Epidermal melanocyte (primary cell): ENCODE measurements at regions not wholly inside any gene's neighbourhood (a gene's known extent, or its start where the extent isn't known, plus 50 kb on each side); places are given as distances from the start of the nearest gene placed in this dataset.
"Not testable (repeated sequence)": the region's sequence is repeated elsewhere in the genome, so short reads cannot be mapped to it uniquely, and the experiment has no call there.

Experiments used
- DNase-seq: peaks from one replicate; pipeline ENCODE4 v3.0.0; 2011; ENCODE audit warnings: low spot score; ENCODE audit not compliant: insufficient read length

DNA sequence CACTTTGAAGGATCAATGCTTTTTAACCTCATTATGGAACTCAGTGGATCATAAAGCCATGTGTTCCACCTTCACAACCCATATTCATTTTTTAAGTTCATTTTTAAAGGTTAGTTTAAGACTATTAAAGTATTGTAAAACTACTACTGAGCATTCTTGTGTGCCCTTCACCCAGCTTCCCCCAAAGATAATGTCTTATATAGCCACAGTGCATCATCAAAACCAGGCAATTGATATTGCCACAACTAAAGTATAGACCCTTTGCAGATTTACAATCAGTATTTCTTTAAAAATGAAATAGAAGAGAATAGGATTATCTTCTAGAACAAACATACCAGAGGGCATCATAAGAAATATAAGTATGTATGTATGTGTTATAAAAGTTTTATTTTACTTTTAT, 597.1 kb downstream of the CCSER2 start:
- DNase-seq = no peak

DNA sequence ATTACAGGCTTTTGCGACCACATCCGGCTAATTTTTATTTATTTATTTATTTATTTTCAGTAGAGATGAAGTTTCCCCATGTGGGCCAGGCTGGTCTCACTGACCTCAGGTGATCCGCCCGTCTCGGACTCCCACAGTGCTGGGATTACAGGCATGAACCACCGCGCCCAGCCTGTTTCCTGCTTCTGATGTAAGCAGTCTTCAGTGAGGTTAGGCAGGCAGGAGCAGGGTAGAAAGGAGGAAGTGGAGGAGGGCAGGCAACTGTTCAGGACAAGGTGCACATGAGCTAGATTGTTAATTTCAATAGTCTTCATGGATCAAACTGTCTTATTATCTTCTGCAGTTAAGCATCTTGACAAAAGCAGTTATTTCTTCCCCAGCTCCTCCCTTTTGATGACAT, 605.0 kb downstream of the CCSER2 start:
- no peak for DNase-seq

DNA sequence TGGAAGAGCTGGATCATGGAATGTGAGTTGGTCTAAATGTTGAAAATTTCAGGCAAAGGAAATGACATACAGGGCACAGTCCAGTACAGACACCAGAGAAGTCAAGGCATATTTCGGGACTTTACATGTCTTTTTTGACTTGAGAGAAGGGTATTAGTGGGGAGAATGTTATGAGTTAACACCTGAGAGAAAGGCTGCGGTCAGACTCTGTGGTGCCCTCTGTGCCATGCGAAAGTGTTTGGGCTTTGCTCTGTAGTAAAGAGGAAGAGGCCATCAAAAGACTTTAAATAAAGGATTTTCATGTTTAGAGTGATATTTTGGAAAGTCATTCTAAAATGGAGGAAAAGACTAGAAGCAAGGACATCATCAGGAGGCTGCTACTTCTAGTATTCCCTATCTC, 607.4 kb downstream of the CCSER2 start:
- DNase-seq = no peak

DNA sequence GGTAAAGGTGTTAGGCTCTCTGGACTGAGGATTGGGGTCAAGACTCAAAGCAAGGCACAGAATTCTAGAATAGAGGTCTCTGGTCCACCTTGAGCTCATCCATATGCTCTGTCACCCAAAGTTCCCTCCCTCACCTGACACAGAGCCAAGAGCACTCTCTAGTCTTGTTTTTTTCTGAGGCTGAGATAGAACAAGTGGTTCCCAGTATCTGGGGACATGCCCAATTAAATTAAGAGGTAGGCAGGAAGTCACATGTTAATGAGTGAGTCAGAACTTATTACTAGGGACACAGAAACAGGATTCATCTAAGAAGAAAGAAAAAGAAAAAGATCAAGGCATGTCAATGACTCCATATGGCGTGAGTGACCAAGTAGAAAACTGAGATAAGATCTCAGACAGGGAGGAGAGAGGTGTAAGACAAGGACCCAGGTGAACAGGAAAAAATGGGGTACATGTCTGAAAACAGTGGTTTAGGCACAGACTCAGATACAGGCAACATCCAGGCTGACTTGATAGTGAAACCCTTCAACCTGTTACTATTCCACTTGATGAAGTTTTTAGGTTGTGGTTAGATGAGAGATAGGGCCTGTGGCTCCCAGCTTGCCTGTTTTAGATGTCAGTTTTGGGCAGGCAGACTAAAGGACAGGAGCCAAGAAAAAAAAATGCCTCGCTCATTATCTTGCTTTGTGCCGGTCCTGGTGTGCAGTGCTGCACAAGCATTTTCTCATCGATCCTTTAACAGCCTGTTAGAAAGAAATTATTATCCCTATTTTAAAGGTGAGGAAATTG, 609.9 kb downstream of the CCSER2 start:
- DNase-seq = no peak

DNA sequence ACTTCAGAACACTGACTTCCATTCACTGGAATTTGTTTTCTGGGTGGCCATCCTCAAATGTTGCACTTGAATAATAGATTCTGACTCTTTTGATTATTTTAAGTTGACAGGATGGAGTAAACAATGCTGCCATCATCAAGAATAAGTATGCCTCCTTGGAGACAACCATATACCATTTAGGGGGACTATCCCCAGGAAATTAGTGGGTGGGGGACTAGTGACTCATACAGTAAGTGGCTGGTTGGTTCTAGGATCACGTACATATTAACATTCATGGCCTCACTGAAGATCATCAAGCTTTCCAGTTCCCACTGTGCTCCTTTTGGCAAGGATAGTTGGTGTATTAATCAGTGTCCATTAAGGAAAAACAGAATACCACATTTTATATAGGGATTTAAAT, 615.2 kb downstream of the CCSER2 start:
- DNase-seq = no peak

DNA sequence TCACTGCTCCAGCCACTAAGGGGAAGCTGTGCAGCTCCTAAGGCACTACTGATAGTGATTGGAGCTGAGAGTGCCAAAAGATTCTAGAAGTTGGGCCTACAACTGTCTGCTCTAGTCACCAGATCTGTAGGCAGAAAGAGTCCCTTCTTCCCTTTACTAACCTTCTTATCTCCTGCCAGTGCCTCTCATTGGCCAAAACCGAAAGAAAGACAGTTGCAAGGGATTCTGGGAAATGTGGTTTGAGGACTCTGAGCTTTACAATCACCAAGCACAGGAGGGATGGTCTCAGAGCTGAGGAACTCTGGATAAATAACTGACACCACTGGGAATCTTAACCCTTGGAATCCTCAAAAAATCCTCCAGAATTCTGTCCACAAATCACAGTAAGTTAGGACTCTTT, 615.8 kb downstream of the CCSER2 start:
- no peak for DNase-seq

DNA sequence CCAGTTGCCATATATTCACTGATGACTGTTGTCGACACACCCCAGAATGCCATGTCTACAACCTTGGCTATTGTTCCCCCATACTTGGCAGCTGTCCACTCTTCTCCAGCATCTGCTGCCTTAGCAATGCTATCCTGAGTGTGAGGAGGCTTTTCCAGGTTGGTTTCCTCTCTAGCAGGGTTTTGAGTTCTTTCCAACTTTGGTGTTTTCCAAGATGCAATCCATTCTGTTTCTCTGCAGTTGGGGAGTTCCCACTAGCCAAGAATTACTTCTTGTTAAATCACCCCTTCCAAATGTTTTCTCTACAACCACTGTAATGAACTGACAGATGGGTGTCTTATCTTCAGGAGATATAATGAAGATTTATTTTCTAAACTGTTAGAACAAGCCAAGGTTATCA, 617.4 kb downstream of the CCSER2 start:
- DNase-seq = no peak

DNA sequence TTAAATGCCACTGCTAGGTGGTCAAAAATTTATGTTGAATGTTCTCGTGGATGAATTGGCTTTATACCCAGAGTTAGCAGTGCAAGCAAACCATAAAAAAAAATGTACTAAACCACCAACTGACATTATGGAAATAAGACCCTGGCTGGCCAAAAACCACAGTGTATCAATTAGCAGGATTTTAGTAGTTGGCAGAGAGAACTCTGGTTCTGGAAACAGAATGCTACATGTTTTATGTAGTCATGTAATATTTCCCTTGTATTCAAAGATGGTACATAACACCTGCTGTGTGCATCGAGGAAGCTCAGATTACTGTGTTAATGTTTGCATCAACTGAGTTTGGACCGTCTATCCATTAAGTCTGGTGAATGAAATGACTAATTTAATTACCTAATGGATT, 618.5 kb downstream of the CCSER2 start:
- DNase-seq = no peak

DNA sequence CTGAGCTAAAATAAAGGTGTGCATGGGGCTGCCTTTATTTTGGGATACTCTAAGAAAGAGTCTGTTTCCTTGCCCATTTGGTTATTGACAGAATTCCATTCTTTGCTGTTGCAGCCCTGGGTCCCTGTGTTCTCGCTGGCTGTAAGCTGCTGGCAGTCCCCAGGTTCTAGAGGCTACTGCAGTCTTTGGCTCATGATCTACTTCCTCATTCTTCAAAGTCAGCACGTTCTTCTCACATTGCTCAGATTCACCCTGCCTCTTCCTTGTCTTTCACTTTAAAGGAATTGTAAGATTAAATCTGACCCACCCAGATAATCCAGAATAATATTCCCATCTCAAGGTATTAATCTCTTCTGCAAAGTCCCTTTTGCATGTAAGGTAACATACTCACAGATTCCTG, 620.3 kb downstream of the CCSER2 start:
- no peak for DNase-seq

DNA sequence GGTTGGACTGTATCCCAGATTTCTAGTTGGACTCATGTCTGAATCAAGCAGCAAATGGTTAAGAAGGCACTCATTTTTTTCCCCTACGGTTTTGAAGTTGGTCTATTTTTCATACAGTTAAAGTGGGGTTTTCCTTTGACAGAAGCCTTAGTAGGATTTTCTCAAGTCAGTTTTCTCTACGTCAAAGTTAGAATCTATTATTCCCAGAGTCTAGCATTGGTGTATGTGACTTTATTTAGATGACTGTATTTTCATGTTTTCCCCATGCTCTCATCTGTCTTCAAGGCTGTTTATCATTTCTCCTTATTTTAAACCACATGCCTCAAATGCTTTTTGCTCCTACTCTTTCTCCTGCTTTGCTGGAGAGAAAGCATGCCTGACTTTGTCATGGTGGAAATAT, 623.2 kb downstream of the CCSER2 start:
- DNase-seq = no peak

DNA sequence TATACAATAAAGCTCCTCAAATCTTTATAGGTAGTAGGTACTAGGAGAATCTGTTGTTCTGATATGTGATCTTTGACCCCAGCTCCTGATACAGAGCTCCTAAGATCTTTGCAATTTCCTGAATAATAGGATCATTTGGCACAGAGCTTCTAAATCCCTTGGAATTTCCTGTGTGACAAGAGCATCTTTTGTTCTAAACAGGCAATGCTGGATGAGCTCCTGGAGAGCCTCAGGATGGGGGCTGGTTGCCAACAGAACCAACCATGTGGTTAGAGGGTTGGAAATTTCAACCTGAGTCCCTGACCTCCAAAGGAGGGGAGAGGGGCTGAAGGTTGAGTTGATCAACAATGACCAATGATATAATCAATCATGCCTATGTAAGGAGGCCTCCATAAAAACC, 629.0 kb downstream of the CCSER2 start:
- DNase-seq = no peak

DNA sequence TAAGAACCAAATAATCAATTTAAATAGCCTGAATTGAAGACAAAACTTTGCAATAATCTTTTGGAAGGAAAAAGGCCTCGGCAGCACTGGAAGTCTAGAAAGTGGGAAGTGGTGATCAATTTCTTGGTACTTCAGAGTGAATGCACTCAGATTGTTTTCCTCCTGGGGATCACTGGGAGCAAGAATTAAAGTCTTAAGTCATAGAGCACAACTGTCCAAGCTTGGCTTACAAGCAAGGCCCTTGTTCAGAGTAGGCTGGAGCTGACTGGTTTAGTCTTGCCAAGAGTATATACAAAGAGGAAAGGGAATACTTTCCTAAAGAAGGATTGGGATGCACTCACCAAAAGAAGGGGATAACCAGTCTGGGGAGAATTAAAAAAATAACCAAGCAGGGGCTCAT, 637.1 kb downstream of the CCSER2 start:
- DNase-seq = no peak

DNA sequence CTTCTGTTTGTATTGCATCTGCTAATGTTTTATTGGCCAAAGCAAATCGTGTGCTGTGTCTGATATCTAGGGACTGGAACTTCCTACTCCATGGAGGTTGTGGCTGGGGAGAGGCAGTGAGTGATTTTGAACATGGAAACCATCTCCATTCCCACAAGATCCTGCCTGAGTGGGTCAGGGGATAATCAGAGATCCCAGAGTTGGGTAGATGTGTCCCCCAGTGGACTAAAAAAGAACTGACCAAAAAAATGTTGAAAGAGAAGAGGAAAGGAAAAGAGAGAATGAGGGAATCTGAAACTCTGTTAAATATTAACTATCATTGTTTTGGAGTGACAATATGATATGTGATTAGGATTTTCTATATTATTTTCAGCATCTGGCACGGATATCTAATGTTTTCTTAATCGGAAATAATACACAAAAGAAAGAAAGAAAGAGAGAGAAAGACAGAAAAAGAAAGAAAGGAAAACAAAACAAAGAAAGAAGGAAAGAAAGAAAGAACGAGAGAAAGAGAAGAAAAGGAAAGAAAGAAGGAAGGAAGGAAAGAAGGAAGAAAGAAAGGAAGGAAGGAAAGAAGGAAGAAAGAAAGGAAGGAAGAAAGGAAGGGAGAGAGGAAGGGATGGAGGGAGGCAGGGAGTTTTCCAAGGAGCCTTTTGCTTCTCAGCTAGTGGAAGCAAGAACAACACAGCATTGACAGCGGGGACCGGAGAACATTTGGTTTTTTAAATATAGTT, 638.5 kb downstream of the CCSER2 start:
- no peak for DNase-seq

DNA sequence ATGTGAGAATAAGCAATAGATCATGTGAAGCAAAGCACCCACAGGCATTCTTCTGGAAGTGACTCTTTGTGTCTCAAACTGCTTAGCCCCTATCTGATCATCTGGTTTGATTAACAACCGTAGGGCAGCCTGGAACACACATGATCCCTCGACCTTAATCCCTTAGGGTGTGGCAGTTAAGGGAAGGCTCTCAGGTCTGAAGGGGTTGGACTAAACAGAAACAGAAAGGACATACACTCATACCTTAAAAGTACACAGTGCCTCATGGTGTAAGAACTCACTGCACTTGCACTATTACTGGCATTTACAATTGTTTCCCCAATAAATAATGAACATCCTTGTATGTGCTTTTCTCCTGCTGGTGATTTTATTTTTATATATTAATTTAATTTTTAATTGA, 640.9 kb downstream of the CCSER2 start:
- DNase-seq = not testable (repeated sequence)

DNA sequence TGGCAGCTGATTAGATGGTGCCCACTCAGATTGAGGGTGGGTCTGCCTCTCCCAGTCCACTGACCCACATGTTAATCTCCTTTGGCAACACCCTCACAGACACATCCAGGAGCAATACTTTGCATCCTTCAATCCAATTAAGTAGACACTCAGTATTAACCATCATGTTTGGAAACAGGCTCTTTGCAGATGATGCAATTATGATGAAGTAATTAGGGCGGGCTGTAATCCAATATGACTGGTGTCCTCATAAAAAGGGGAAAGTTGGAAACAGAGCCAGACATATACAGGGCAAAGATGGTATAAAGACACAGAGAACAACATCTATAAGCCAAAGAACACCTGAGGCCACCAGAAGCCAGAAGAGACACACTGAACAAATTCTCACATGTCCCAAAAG, 658.6 kb downstream of the CCSER2 start:
- no peak for DNase-seq

DNA sequence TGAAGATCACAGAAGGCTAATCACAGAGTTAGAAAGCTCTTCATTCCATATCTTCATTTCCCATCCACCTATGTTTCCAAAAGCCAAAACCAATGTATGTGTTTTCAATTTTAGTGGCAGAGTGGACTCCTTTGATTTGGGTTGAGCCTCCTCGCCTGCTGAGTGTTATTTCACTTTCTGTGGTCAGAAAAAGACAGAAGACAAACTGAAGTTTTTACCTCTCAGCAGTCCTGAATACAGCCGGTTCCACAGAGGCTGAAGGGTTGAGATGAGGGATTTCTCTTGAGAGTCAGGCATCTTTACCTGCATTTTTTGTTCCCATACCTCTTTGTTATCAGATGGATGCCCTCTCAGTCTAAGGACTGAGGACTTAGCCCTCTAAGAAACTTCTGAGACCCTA, 659.6 kb downstream of the CCSER2 start:
- no peak for DNase-seq

DNA sequence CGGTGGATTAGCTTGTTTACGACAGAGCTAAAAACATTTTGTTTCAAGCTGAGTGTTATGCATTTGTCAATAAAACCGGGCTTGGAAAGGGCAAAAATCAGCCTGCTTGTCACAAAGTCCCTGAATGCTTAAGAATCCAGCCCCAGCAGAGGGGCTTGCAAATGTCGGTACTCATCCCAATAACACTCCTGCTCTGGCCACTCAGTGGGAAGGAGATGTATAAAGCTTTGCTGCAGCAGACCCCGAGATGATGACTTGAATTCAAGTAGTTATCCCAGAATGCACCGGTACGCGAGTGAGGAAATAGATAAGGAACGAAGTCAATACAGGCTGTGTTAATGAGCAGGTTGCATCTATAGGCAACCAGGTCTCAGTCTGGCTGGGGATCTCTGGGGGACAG, 662.3 kb downstream of the CCSER2 start:
- DNase-seq = no peak

DNA sequence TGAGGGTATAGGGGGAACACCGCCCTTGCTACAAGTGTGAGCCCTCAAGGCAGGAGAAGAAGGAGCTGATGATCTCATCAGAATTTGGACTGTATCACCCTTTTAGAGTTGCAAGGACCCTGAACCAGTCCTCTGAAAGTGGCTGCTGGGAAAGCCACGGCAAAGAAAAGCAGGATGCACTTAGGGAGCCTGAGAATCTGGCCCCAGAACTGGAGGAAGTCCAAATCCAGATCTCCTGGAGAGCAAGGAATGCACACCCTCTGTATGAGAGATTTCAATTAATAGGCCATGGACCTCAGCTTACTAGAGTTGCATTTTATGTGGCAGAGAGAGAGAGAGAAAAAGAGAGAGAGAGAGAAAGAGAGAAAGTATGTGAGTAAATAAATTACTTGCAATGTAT, 662.9 kb downstream of the CCSER2 start:
- DNase-seq = no peak

DNA sequence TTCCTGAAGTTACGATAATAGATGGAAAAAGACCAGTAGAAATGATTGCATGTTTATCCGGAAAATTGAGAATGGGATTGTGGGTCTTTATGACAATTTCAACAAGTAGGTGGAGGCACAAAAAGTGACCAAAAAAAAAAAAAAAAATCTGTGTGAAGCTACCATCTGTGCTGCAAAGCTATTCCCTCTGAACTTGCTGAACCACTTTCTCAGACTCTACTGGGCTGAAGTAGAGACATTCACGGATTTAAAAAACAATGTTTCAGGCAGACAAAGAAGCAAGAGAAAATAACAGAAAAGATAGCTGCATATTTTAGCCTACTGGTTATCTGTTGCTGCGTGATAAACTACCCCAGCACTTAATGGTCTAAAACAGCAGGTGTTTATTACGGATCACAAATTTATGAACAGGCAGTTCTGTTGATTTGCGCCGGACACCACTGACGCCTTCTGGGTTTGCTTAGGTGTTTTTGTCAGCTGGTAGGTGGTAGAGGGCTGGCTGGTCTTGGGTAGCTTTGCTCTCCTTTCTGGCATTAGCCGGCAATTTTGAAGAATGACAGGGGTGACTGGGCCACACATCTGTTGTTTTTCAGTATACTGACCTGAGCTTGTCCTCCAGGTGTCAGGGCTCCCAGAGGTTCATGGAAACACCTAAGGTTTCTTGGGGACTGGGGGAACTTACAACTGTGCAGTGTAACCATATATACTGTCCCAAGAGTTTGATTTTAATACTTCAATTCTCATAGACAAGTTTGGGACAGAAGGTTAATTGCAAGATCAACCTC, 665.1 kb downstream of the CCSER2 start:
- no peak for DNase-seq

DNA sequence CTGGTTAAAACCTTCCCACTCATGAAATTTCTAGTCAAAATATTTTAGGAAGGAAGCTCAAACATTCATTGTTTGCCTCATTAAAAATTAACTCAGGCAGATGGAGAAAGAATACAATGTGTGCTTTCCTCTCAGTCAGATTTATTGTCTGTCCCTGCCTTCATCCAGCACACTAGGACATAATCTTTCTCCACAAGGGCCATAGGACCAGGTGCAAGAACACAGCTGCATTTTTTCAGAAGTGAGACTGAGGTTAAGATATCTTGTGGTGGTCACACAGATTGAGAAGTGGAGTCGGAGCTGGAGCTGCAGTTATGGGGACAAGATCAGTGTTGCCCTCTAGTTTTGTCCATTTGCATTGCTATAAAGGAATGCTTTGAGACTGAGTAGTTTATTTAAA, 666.3 kb downstream of the CCSER2 start:
- no peak for DNase-seq

DNA sequence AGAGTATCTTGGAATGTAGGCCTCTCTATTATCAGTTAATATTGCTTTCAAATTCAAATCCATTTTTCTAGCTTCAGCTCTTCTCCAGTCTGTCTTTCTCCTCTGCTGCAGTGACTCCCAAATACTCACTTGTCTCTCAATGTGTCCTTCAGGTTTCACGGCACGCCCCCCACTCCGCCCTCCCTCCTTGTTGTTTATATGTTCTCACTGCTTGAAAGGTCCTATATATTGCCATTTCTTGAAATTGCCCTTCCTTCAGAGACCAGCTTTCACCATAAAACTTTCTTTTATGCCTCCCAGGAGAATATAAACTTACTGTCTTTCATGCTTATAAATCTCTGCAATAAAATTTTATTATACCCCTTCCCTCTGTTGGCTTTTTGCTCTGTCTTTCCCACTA, 668.2 kb downstream of the CCSER2 start:
- DNase-seq = no peak

DNA sequence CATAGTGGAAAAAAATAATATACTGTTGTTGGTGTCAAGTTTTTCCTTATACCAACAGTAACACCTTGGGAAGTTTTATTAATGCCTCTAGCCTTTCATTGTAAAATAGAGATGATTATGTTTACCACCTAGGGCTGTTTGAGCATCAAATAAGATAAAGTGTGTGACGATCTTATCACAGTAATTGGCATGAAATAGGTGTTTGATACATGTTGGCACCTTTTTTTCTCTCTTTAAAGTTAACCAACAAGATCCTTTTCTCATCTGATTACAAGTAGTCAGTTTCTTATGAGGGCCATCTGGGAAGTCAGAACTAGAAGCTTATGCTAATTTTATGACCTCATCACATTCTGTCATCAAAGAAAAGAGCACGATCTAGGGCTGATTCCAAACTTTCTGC, 669.5 kb downstream of the CCSER2 start:
- DNase-seq = no peak
